ENCODE measurements at regions not wholly inside any gene's neighbourhood (a gene's known extent, or its start where the extent isn't known, plus 50 kb on each side); places are given as distances from the start of the nearest gene placed in this dataset.
A peak's percentile ranks its signal among the peaks of the same experiment; 100 is the strongest.
"Not testable (repeated sequence)": the region's sequence is repeated elsewhere in the genome, so short reads cannot be mapped to it uniquely, and the experiment has no call there.

- DNase-seq, result not testable (repeated sequence)
Observed at GRCh38 chr6:86872810-86873209, 64.5 kb upstream of the HTR1E start.

DNA sequence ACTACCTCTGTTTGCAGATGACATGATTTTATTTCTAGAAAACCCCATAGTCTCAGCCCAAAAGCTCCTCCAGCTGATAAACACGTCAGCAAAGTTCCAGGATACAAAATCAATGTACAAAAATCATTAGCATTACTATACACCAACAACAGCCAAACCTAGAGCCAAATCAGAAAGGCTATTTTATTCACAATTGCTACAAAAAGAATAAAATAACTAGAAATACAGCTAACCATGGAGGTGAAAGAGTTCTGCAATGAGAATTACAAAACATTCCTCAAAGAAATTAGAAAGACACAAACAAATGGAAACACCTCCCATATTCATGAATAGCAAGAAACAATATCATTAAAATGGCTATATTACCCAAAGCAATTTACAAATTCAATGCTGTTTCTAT is 65.6 kb upstream of the HTR1E start:
- no peak for DNase-seq

DNA sequence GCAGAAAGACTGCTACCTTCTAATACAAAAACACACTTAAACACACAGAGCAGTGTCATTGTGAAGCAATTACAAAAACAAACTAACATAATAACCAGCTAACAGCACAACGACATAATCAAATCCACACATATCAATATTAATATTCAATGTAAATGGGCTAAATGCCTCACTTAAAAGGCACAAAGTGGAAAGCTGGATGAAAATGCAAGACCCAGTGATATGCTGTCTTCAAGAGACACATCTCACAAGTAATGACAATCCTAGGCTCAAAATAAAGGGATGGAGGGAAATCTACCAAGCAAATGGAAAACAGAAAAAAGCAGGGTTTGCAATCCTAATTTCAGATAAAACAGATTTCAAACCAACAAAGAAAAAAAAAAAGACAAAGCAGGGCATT is 67.8 kb upstream of the HTR1E start:
- no peak for DNase-seq

GRCh38 chr6:86859513-86859912 is 77.8 kb upstream of the HTR1E start:
- DNase-seq, result no peak

- DNase-seq, result no peak
Observed at GRCh38 chr6:86858970-86859369, 78.4 kb upstream of the HTR1E start.

GRCh38 chr6:86857783-86858182 is 79.5 kb upstream of the HTR1E start:
- no peak for DNase-seq

DNA sequence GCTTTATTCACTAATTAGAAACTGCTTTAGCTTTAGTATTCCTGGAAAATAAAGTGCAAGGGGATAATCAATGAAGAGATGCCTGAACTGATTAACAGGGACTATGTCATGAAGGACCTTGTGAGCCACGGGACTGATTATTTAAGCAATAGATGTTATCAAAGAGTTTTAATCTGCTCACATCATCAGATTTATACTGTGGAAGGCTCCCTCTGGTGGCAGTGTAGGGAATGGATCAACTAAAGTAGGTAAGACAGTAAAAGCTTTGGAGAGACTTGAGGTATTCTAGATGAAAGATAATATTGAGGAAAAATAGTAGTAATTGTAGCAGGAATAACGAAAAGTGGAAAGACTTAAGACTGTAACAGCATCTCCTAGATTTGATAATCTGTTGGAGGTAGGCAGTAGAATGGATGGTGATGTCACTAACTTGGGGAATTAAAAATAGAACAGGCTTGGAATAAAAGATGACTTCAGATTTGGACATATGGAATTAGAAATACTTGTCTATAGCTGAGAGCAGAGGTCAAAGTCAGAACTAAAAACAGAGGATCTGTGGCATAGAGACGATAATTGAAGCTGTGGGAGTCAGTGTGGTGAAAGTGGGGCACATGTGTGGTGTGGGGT is 80.3 kb upstream of the HTR1E start:
- DNase-seq, result peak; percentile 11

DNA sequence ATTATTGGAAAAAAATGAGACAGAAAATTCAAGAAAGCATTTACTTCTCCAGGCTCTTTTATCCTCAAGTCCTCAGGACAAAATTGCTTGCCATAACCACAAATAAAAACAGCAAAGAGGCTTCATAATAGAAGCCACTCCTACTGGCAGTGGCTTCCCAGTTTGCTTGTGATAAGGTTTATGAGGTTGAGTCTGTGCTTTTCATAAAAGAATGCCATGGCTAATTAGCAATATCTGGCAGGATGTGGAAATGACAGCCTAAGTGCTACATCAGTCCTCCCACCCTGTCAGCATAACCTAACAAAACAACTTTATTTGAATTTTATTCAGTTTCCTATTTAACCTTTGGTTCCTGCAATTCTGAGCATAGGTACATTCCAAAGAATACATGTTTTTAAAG is 80.9 kb upstream of the HTR1E start:
- DNase-seq, result no peak

DNA sequence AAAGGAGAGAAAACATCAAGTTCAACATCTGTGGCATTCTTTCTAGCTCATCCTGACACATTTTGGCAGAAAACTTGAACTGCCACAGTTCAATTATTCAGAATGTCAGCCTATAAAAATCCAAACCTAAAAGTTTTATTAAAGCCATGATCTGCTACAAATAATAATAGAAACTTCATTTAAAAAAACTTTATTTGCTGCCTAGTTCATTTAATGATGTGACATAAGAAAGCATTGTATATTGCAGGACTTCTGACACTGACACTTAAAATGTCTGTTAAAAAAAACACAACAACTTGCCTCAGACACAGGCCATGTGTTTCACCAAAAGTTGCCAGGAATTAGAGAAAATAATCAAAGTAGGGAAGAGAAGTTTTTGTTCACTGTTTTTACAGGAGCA is 88.3 kb upstream of the HTR1E start:
- no peak for DNase-seq

DNA sequence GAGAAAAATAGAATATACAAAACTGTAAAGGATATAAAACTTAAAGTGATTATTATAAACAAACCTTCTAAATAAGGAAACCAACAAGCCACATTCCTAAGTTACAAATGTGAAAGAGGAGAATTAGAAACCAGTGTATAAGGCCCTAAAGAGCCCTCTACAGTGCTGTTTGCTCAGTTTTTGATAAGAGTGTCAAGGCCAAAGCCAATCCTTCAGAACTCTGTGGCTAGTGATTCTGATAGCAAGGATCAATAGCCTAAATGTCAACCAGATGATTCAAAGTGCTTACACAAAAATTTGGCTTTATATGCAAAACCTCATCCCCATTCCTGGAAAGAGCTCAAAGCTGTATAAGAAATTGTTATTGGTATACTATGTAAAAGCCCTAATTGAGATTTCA is 104.6 kb upstream of the HTR1E start:
- DNase-seq, result no peak

DNA sequence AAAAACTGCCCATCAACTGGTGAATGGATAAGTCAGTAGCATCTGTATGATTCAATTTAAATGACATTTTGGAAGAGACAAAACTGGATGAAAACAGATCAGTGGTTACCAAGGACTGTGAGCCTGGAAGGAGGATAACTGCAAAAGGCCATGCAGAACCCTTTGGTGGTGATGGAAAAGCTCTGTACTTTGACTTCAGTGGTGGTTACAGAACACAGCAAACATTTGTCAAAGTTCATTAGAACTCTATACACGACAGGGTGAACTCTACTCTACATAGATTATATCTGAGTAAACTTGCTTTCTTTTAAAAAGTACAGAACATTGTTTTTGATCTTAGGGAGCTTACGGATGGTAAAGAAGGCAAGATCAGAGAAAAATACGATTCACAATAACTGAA is 111.9 kb upstream of the HTR1E start:
- no peak for DNase-seq

DNA sequence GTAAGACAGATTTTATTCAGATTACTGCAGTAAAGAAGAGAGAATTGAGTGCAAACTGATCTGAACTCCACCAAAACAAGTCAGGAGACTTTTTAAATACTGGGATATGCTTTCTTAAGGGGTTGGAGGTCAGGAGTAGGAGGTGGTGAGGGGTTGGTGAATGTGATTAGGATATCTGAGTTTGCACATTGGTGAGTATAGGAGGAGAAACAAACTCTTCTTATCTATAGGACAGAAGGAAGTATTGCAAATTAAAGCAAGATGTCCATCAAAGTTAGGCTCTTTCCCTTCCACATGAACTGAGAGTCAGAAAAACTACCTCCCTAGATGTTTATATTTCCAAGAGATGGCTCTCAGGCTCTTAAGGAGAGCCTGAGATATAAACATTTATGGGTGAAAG is 114.6 kb upstream of the HTR1E start:
- no peak for DNase-seq

DNA sequence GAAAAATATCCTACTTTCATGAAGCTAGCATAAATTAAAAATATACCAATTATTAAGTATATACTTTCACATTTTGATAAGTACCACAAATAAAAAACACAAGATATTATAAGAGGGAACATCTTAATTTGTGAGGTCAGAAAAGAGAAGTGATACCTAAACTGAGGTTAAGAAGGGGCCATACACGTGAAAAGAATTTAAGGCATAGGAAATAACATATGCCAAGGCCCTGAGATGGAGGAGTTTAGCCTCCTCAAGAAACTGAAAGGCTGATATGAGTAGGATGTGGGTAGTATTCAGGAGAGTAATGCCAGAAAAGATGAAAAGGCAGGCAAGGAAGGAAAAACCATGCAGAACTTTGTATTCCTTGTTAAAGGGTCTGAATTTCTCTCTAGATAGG is 116.6 kb upstream of the HTR1E start:
- DNase-seq, result no peak

GRCh38 chr6:86793649-86794048 is 143.7 kb upstream of the HTR1E start:
- no peak for DNase-seq

DNA sequence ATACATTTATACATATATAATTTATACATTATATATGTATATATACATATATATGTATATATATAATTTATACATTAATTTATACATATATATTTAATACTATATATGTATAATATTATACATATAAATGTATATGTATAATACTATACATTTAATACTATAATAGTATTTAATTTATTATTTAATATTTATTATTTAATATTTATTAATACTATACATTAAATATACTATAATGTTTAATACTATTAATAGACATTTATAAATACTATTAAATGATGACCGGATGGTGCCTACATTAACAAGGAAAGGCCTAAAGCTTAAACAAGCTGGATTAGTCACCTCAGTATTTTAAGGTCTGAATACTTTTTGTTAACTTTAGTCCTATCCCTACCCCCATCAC is 145.9 kb upstream of the HTR1E start:
- DNase-seq, result no peak

DNA sequence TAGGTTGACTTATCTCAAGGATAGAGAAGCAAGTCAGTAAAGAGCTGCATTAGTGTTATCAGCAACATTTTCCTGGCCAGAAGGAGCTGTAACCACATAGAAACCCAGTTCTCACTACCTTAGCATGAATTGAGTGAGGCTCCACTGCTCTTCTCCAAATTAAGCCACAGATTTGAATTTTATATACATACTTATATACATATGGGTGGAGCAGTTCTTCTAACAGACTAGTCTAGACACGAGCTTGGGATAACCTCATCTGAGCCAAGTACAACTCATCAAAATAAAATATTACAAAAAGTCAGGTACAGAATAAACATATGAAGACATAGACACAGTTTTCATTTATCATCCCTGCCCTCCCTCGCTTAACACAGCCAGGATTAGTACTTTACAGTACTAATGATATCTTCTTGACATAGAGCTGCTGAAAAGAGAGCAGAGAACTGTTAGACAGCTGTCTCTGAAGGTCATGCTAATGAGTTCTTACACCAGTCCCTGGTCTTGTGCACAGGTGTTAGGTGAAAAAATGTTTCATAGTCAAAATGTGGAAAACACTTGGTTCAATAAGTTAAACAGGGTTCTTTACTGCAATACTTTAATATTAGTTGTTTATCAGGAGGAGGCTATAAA is 147.4 kb upstream of the HTR1E start:
- DNase-seq, result no peak

GRCh38 chr6:86782328-86782727 is 155.0 kb upstream of the HTR1E start:
- DNase-seq, result no peak

- DNase-seq, result no peak
Observed at GRCh38 chr6:86780923-86781322, 156.4 kb upstream of the HTR1E start.

- DNase-seq, result no peak
Observed at GRCh38 chr6:86775893-86776292, 161.4 kb upstream of the HTR1E start.

DNA sequence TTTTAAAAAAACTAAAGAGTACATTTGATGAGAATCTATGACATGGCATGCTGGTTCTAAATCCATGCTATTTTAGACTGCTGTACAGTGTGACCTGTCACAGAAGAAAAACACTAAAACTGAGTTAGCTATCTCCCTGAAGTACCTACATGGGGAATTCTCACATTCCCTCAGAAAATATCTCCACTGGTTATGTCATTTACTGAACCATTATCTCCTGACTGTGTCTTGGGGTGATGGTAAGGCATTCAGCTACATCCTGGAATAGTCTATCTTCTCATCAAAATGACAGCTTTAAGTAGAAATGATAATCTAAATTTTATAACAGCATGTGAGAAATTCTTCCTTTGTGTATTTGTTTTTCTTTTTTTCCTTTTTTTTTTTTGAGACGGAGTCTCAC is 172.1 kb upstream of the HTR1E start:
- DNase-seq, result no peak

DNA sequence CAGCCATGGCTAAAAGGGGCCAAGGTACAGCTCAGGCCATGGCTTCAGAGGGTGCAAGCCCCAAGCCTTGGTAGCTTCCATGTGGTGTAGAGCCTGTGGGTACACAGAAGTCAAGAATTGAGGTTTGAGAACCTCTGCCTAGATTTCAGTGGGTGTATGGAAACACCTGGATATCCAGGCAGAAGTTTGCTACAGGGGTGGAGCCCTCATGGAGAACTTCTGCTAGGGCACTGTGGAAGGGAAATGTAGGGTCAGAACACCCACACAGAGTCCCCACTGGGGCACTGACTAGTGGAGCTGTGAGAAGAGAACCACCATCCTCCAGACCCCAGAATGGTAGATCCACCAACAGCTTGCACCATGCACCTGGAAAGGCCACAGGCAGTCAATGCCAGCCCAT is 177.4 kb upstream of the HTR1E start:
- not testable (repeated sequence) for DNase-seq

DNA sequence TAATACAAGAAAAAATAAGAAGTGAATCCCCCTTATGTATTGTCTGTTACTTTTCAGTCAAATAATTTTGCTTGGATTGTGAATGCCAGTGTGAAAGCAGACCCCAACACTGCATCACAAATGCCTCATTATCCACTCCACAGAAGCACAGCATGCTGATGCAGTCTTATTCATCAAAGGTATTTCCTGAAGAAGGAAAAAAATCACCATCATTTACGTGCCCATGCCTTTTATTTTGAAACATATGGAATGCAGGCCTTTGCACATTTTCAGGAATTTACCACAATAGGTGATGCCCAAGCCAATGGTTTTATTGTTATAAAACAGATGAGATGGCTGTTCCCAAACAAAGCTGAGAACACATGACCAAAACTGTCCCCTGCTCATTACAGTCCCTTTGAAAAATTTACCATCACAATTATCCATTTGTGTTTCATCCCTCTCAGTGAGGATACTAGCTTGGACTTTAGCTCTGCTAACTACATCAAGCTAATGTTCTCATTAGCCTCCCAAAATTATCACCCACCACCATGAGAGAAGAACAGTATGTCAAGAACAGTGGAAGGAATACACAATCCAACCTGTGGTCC is 180.6 kb upstream of the HTR1E start:
- DNase-seq, result no peak

GRCh38 chr6:86744048-86744447 is 193.3 kb upstream of the HTR1E start:
- no peak for DNase-seq

DNA sequence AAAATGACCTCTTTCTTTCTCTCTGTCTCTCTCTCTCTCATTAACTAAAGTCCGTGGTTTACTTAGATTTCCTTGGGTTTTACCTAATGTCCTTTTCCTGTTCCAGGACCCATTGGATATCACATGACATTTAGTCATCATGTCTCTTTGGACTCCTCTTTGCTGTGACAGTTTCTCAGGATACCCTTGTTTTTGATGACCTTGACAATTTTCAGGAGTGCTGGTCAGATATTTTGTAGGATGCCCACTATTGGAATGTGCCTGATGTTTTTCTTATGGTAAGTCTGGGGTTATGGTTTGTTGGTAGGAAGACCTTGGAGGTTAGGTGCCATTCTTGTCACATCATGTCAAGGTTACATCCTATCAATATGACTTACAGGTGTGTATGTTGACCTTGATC is 199.2 kb upstream of the HTR1E start:
- no peak for DNase-seq

- not testable (repeated sequence) for DNase-seq
Observed at GRCh38 chr6:86731631-86732030, 205.7 kb upstream of the HTR1E start.

Data from NCI-H1048 (cell line).